ENCODE measurements at regions not wholly inside any gene's neighbourhood (a gene's known extent, or its start where the extent isn't known, plus 50 kb on each side); places are given as distances from the start of the nearest gene placed in this dataset.
A peak's percentile ranks its signal among the peaks of the same experiment; 100 is the strongest.

DNA sequence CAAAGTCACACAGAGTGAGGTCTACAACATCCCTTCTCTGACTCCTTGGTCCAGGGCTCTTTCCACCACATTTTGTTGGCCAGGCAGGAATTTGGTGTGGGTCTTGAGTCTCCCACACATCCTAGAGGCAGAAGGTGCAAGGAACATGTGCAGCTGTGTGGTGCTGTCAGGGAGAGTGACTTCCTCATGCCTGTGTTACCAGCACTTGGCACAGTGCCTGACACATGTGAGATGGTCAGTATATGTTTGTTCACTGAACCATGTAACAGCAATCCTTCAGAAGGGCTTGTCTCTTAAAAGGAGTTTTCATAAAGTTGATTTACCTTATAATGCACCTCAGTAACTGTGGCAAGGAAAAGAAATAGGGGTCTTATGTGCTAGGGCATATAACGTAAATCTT, 168.5 kb downstream of the CDC5L start (continued):
- TF ChIP-seq, protein P1, sequence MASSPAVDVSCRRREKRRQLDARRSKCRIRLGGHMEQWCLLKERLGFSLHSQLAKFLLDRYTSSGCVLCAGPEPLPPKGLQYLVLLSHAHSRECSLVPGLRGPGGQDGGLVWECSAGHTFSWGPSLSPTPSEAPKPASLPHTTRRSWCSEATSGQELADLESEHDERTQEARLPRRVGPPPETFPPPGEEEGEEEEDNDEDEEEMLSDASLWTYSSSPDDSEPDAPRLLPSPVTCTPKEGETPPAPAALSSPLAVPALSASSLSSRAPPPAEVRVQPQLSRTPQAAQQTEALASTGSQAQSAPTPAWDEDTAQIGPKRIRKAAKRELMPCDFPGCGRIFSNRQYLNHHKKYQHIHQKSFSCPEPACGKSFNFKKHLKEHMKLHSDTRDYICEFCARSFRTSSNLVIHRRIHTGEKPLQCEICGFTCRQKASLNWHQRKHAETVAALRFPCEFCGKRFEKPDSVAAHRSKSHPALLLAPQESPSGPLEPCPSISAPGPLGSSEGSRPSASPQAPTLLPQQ (tag by site-specific recombination; IDR thresholded peaks at IDR 0.05), result no peak

DNA sequence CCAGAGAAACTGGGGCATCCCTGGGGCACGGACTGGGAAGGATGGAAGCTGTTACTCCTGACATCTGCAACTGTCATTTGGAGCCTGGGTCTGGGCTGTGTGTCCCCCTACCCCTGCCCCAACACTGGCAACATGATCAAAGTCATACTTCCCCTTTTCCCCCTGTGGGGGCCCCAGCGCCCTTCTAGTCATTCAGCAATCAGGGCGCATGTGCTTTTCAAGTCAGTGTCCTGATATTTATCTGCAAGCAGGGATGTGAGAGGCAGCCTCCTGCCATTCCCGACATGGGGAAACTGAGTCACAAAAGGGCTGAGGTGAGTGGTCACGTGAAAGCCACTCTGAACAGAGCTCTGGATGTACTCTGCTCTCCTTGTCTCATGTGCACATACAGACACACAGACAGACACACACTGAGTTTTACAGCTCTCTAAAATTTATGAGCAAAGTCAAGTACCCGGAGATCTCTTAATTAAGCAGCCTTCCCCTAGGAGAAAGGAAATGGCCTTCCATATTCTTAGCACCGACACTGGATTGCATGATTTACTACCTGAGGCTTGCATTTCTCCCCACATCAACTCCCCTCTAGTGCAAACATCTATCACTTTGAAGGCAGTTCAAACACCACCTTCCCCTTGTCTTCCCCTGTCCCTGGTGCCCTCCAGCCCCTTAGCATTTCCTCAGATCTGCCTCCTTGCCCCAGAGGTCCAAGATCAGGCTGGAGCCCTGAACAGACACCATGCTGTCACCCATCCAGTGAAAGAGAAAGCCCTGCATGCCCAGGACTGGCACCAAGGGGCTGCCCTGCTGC, 170.7 kb downstream of the CDC5L start:
- Histone ChIP-seq H3K36me3 (ENCODE audit: control insufficient read depth in 2 of 2, insufficient read depth in 1 of 2, low read length in 2 of 2) (no peaks in the 10 kb centered on the region), H3K27ac (ENCODE audit: extremely low read depth, low read depth, low read length) (peak overlapping the region; percentile 35), H3K9me3 (ENCODE audit: control insufficient read depth, insufficient read depth, low read depth, low read length) (no peaks in the 10 kb centered on the region), H3K4me3 (ENCODE audit: low read depth, low read length) (no peak overlapping the region), H3K4me1 (ENCODE audit: control insufficient read depth, insufficient read depth, low read length) (peaks cover 17% of the 10 kb centered on the region)
- POLR2A ChIA-PET, result no interaction called here
- CTCF ChIA-PET, result interaction anchor here (0.6 kb wide), 1 partner anchor 1344 kb away, joined by 3 read pairs; no protein-coding TSS in a partner anchor
- TF ChIP-seq, protein P2, sequence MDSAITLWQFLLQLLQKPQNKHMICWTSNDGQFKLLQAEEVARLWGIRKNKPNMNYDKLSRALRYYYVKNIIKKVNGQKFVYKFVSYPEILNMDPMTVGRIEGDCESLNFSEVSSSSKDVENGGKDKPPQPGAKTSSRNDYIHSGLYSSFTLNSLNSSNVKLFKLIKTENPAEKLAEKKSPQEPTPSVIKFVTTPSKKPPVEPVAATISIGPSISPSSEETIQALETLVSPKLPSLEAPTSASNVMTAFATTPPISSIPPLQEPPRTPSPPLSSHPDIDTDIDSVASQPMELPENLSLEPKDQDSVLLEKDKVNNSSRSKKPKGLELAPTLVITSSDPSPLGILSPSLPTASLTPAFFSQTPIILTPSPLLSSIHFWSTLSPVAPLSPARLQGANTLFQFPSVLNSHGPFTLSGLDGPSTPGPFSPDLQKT (IDR thresholded peaks at IDR 0.05; ENCODE audit: borderline replicate concordance, low read depth, low read length), result no peak
- TF ChIP-seq ZIC2 (tag by site-specific recombination; IDR thresholded peaks at IDR 0.05) (peak; percentile 69), FEZF1 (tag by site-specific recombination; IDR thresholded peaks at IDR 0.05) (peak; percentile 89), OSR2 (tag by site-specific recombination; IDR thresholded peaks at IDR 0.05) (peak; percentile 60; the same call in 1 of the 2 replicates), IKZF3 (tag by site-specific recombination; IDR thresholded peaks at IDR 0.05) (peak; percentile 40; the same call in 1 of the 2 replicates), SP7 (tag by site-specific recombination; IDR thresholded peaks at IDR 0.05) (peak; percentile 74), MZF1 (tag by site-specific recombination; IDR thresholded peaks at IDR 0.05; ENCODE audit: borderline replicate concordance) (peak; percentile 46; the same call in 1 of the 2 replicates), ZNF768 (tag by site-specific recombination; IDR thresholded peaks at IDR 0.05) (no peak)
- TF ChIP-seq, protein P3, sequence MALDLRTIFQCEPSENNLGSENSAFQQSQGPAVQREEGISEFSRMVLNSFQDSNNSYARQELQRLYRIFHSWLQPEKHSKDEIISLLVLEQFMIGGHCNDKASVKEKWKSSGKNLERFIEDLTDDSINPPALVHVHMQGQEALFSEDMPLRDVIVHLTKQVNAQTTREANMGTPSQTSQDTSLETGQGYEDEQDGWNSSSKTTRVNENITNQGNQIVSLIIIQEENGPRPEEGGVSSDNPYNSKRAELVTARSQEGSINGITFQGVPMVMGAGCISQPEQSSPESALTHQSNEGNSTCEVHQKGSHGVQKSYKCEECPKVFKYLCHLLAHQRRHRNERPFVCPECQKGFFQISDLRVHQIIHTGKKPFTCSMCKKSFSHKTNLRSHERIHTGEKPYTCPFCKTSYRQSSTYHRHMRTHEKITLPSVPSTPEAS (tag by site-specific recombination; IDR thresholded peaks at IDR 0.05), result peak; percentile 64
- TF ChIP-seq, protein P4, sequence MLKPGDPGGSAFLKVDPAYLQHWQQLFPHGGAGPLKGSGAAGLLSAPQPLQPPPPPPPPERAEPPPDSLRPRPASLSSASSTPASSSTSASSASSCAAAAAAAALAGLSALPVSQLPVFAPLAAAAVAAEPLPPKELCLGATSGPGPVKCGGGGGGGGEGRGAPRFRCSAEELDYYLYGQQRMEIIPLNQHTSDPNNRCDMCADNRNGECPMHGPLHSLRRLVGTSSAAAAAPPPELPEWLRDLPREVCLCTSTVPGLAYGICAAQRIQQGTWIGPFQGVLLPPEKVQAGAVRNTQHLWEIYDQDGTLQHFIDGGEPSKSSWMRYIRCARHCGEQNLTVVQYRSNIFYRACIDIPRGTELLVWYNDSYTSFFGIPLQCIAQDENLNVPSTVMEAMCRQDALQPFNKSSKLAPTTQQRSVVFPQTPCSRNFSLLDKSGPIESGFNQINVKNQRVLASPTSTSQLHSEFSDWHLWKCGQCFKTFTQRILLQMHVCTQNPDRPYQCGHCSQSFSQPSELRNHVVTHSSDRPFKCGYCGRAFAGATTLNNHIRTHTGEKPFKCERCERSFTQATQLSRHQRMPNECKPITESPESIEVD (tag by site-specific recombination; IDR thresholded peaks at IDR 0.05), result peak; percentile 61
- TF ChIP-seq, protein P5, sequence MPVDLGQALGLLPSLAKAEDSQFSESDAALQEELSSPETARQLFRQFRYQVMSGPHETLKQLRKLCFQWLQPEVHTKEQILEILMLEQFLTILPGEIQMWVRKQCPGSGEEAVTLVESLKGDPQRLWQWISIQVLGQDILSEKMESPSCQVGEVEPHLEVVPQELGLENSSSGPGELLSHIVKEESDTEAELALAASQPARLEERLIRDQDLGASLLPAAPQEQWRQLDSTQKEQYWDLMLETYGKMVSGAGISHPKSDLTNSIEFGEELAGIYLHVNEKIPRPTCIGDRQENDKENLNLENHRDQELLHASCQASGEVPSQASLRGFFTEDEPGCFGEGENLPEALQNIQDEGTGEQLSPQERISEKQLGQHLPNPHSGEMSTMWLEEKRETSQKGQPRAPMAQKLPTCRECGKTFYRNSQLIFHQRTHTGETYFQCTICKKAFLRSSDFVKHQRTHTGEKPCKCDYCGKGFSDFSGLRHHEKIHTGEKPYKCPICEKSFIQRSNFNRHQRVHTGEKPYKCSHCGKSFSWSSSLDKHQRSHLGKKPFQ (tag by site-specific recombination; IDR thresholded peaks at IDR 0.05), result 0 out of 2 replicates have a peak, but pooled peaks have one; percentile 49
- TF ChIP-seq, protein P6, sequence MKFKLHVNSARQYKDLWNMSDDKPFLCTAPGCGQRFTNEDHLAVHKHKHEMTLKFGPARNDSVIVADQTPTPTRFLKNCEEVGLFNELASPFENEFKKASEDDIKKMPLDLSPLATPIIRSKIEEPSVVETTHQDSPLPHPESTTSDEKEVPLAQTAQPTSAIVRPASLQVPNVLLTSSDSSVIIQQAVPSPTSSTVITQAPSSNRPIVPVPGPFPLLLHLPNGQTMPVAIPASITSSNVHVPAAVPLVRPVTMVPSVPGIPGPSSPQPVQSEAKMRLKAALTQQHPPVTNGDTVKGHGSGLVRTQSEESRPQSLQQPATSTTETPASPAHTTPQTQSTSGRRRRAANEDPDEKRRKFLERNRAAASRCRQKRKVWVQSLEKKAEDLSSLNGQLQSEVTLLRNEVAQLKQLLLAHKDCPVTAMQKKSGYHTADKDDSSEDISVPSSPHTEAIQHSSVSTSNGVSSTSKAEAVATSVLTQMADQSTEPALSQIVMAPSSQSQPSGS (tag by site-specific recombination; IDR thresholded peaks at IDR 0.05; ENCODE audit: low read depth), result no peak
- TF ChIP-seq, protein P7, sequence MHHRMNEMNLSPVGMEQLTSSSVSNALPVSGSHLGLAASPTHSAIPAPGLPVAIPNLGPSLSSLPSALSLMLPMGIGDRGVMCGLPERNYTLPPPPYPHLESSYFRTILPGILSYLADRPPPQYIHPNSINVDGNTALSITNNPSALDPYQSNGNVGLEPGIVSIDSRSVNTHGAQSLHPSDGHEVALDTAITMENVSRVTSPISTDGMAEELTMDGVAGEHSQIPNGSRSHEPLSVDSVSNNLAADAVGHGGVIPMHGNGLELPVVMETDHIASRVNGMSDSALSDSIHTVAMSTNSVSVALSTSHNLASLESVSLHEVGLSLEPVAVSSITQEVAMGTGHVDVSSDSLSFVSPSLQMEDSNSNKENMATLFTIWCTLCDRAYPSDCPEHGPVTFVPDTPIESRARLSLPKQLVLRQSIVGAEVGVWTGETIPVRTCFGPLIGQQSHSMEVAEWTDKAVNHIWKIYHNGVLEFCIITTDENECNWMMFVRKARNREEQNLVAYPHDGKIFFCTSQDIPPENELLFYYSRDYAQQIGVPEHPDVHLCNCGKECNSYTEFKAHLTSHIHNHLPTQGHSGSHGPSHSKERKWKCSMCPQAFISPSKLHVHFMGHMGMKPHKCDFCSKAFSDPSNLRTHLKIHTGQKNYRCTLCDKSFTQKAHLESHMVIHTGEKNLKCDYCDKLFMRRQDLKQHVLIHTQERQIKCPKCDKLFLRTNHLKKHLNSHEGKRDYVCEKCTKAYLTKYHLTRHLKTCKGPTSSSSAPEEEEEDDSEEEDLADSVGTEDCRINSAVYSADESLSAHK (tag by site-specific recombination; IDR thresholded peaks at IDR 0.05), result peak; percentile 80
- TF ChIP-seq, protein P8, sequence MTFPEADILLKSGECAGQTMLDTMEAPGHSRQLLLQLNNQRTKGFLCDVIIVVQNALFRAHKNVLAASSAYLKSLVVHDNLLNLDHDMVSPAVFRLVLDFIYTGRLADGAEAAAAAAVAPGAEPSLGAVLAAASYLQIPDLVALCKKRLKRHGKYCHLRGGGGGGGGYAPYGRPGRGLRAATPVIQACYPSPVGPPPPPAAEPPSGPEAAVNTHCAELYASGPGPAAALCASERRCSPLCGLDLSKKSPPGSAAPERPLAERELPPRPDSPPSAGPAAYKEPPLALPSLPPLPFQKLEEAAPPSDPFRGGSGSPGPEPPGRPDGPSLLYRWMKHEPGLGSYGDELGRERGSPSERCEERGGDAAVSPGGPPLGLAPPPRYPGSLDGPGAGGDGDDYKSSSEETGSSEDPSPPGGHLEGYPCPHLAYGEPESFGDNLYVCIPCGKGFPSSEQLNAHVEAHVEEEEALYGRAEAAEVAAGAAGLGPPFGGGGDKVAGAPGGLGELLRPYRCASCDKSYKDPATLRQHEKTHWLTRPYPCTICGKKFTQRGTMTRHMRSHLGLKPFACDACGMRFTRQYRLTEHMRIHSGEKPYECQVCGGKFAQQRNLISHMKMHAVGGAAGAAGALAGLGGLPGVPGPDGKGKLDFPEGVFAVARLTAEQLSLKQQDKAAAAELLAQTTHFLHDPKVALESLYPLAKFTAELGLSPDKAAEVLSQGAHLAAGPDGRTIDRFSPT (tag by site-specific recombination; IDR thresholded peaks at IDR 0.05), result peak; percentile 33; the same call in 1 of the 2 replicates
- TF ChIP-seq, protein P9, sequence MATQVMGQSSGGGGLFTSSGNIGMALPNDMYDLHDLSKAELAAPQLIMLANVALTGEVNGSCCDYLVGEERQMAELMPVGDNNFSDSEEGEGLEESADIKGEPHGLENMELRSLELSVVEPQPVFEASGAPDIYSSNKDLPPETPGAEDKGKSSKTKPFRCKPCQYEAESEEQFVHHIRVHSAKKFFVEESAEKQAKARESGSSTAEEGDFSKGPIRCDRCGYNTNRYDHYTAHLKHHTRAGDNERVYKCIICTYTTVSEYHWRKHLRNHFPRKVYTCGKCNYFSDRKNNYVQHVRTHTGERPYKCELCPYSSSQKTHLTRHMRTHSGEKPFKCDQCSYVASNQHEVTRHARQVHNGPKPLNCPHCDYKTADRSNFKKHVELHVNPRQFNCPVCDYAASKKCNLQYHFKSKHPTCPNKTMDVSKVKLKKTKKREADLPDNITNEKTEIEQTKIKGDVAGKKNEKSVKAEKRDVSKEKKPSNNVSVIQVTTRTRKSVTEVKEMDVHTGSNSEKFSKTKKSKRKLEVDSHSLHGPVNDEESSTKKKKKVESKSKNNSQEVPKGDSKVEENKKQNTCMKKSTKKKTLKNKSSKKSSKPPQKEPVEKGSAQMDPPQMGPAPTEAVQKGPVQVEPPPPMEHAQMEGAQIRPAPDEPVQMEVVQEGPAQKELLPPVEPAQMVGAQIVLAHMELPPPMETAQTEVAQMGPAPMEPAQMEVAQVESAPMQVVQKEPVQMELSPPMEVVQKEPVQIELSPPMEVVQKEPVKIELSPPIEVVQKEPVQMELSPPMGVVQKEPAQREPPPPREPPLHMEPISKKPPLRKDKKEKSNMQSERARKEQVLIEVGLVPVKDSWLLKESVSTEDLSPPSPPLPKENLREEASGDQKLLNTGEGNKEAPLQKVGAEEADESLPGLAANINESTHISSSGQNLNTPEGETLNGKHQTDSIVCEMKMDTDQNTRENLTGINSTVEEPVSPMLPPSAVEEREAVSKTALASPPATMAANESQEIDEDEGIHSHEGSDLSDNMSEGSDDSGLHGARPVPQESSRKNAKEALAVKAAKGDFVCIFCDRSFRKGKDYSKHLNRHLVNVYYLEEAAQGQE (tag by site-specific recombination; IDR thresholded peaks at IDR 0.05), result no peak
